Prostate gland (tissue), 2 donors: ENCODE measurements at regions not wholly inside any gene's neighbourhood (a gene's known extent, or its start where the extent isn't known, plus 50 kb on each side); places are given as distances from the start of the nearest gene placed in this dataset.
"Not testable (repeated sequence)": the region's sequence is repeated elsewhere in the genome, so short reads cannot be mapped to it uniquely, and the experiment has no call there.

ENCODE experiments used
- DNase-seq: peaks from one replicate; pipeline ENCODE4 v3.0.0-alpha.2; 2019; ENCODE audit warnings: low spot score
- H3K27ac ChIP-seq, 2 donors: fragments of 200-600 bp; sonication (generic); 2 replicates each; pipeline ENCODE4 v1.5.1; 2017 to 2019
- H3K27me3 ChIP-seq: fragments of 200-600 bp; sonication (generic); replicated peaks from 2 replicates; pipeline ENCODE4 v1.5.1; 2019; ENCODE audit not compliant: insufficient read depth
- H3K36me3 ChIP-seq, 2 donors: fragments of 200-600 bp; sonication (generic); 1 replicate in 1 of 2; 2 replicates in 1 of 2; pipeline versions ENCODE4 v1.5.1 to v1.8.1; 2017 to 2019
- H3K4me1 ChIP-seq: fragments of 200-600 bp; sonication (generic); replicated peaks from 2 replicates; pipeline ENCODE4 v1.5.1; 2019
- H3K4me3 ChIP-seq, 2 donors: fragments of 200-600 bp; sonication (generic); 2 replicates each; pipeline ENCODE4 v1.5.1; 2017 to 2019
- H3K9me3 ChIP-seq: fragments of 200-600 bp; sonication (generic); 2 replicates; pipeline ENCODE4 v1.5.1; 2017
- POLR2A ChIP-seq: fragments of 450-650 bp; IDR thresholded peaks from one replicate; pipeline ENCODE4 v1.6.1; 2016; ENCODE audit warnings: antibody characterized with exemption, mild to moderate bottlenecking
- POLR2AphosphoS5 ChIP-seq: sonication (generic); formaldehyde crosslinking; IDR thresholded peaks from one replicate; pipeline ENCODE4 v1.6.1; 2017; ENCODE audit warnings: antibody characterized with exemption
- WGBS: methylation state at CpG from one replicate; pipeline ENCODE4 v1.1.5; 2018; 5-methylcytosine and 5-hydroxymethylcytosine counted together
- intact Hi-C: fragments of 100-400 bp; cut with DNase I; formaldehyde crosslinking; loops from one replicate; pipeline ENCODE4 v1.14.2; 2022
- TF ChIP-seq, protein P1 (sequence below), 4 experiments: fragments of 200-600 bp in 2 of 4; fragments of 450-650 bp in 2 of 4; sonication (generic) in 2 of 4; IDR thresholded peaks; 1 replicate in 3 of 4; 2 replicates in 1 of 4; pipeline ENCODE4 v1.5.1; 2016 to 2019; ENCODE audit warnings: antibody characterized with exemption in 4 of 4, mild to moderate bottlenecking in 2 of 4, moderate library complexity in 2 of 4

DNA sequence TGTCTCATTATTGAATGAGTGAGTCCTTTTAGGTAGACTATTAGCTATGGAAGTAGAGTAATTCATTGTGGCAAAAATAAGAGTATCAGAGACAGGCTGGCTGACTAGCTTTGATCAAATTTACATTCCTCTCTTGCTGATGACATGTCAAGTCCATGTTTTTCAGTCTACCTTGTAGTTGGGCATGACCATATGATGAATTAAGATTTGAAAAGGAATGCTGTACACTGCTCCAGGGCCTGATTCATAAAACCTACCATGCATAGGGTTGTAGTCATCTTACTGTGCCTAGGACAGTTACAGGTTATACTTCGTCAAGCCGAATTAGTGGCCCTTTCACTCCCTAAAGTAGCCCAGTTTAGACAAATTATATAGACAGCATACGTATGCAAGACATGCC lies 545.7 kb upstream of the MIS18BP1 start:
- H3K36me3 ChIP-seq: no peaks in the 10 kb centered on the region
- 83% methylated on average over 3 of the region's 3 CpGs for WGBS

DNA sequence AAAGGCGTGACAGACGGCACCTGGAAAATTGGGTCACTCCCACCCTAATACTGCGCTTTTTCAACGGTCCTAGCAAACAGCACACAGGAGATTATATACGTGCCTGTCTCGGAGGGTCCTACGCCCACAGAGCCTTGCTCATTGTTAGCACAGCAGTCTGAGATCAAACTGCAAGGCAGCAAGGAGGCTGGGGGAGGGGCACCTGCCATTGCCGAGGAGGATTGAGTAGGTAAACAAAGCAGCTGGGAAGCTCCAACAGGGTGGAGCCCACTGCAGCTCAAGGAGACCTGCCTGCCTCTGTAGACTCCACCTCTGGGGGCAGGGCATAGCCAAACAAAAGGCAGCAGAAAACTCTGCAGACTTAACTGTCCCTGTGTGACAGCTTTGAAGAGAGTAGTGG lies 543.0 kb upstream of the MIS18BP1 start:
- H3K27me3 ChIP-seq, H3K4me1 ChIP-seq, H3K27ac ChIP-seq, H3K9me3 ChIP-seq, DNase-seq, H3K4me3 ChIP-seq, intact Hi-C loops, H3K36me3 ChIP-seq: not testable (repeated sequence)
- 78% methylated on average over 8 of the region's 8 CpGs for WGBS

More for the DNA sequence above, 545.7 kb upstream of the MIS18BP1 start:
- Histone ChIP-seq H3K9me3 (no peaks in the 10 kb centered on the region), H3K27ac (no peak overlapping the region), H3K4me3 (no peak overlapping the region), H3K4me1 (no peaks in the 10 kb centered on the region), H3K27me3 (no peaks in the 10 kb centered on the region)
- intact Hi-C loops: no loop called here
- DNase-seq: no peak
- TF ChIP-seq POLR2AphosphoS5: no peak
- TF ChIP-seq, protein P1, sequence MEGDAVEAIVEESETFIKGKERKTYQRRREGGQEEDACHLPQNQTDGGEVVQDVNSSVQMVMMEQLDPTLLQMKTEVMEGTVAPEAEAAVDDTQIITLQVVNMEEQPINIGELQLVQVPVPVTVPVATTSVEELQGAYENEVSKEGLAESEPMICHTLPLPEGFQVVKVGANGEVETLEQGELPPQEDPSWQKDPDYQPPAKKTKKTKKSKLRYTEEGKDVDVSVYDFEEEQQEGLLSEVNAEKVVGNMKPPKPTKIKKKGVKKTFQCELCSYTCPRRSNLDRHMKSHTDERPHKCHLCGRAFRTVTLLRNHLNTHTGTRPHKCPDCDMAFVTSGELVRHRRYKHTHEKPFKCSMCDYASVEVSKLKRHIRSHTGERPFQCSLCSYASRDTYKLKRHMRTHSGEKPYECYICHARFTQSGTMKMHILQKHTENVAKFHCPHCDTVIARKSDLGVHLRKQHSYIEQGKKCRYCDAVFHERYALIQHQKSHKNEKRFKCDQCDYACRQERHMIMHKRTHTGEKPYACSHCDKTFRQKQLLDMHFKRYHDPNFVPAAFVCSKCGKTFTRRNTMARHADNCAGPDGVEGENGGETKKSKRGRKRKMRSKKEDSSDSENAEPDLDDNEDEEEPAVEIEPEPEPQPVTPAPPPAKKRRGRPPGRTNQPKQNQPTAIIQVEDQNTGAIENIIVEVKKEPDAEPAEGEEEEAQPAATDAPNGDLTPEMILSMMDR (IDR thresholded peaks at IDR 0.05): no peak
- TF ChIP-seq POLR2A: no peak

DNA sequence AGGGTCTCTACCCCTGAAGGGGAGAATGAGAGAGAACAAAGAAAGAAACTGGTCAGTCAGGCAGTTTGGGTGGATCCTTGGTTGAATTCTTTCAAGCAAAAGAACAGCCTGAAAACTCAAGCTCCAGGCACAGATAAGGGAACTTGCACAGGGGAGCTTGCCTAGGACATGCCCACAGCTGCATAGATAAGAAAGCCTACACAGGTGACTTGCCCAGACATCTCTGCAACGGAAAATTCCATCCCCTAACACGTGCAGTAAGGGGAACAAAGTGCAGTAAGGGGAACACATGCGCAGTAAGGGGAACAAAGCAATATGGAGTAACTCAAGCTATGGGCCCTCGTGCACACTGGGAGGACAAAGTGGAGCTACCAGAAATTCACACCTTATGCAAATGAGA lies 540.1 kb upstream of the MIS18BP1 start:
- Histone ChIP-seq H3K4me1 (no peaks in the 10 kb centered on the region), H3K9me3 (no peaks in the 10 kb centered on the region)
- TF ChIP-seq POLR2AphosphoS5: no peak
- TF ChIP-seq, protein P1 (IDR thresholded peaks at IDR 0.05): no peak
- no peak for TF ChIP-seq POLR2A

DNA sequence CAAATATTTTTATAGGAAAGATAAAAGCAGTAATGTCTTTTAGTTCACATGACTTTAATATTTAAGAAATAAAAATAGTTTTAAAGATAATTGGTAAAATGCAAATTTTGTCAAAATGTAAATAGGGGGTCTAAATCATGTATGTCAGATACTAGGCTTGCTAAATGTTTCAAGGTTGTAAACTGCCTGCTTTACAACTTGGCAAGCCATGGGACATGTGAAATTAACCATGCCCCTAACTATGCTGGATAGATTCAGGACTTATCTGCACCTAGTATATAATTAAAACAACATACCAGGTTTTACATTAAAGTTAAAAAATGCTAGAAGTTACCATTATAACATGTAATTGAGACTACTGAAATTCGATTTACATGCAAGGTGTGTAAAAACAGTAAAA lies 537.3 kb upstream of the MIS18BP1 start:
- no peak overlapping the region for H3K27ac ChIP-seq
- H3K4me3 ChIP-seq: no peak overlapping the region
- intact Hi-C loops: no loop called here
- no peaks in the 10 kb centered on the region for H3K4me1 ChIP-seq
- TF ChIP-seq POLR2AphosphoS5 (no peak), POLR2A (no peak)
- TF ChIP-seq, protein P1 (IDR thresholded peaks at IDR 0.05): no peak
- no peaks in the 10 kb centered on the region for H3K27me3 ChIP-seq
- no peak for DNase-seq
- no peaks in the 10 kb centered on the region for H3K9me3 ChIP-seq
- WGBS: 84% methylated on average over 1 of the region's 1 CpG
- no peaks in the 10 kb centered on the region for H3K36me3 ChIP-seq

More for the DNA sequence above, 540.1 kb upstream of the MIS18BP1 start:
- no peak overlapping the region for H3K4me3 ChIP-seq
- H3K27ac ChIP-seq: no peak overlapping the region
- WGBS: 48% methylated on average over 4 of the region's 4 CpGs
- no peak for DNase-seq
- H3K27me3 ChIP-seq: no peaks in the 10 kb centered on the region
- no peaks in the 10 kb centered on the region for H3K36me3 ChIP-seq
- intact Hi-C loops: no loop called here

DNA sequence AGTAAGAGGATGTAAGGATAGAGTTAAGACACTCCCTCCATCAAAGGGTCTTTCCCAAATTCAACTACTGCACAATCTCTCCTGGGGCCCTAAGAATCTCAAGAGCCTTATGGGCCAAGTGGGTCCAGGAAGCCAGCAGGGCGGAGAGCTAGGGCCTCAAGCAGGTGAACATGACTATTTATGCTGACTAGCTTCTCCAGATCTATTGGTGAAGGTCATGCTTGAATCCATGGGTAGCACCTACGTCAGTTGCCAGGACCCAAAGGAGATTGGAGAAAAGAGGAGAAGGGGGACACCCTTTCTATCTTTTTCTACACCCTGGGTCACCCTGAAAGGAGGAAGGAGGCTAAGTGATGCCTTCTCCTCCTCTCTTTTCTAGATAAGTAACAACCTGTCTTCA lies 534.2 kb upstream of the MIS18BP1 start:
- Histone ChIP-seq H3K27me3 (no peaks in the 10 kb centered on the region), H3K9me3 (no peaks in the 10 kb centered on the region), H3K4me1 (no peaks in the 10 kb centered on the region), H3K36me3 (no peaks in the 10 kb centered on the region), H3K27ac (no peak overlapping the region), H3K4me3 (no peak overlapping the region)
- TF ChIP-seq POLR2AphosphoS5 (no peak), POLR2A (no peak)
- TF ChIP-seq, protein P1 (IDR thresholded peaks at IDR 0.05): no peak
- WGBS: 79% methylated on average over 2 of the region's 2 CpGs
- no peak for DNase-seq
- intact Hi-C loops: no loop called here
